ENCODE measurements at regions not wholly inside any gene's neighbourhood (a gene's known extent, or its start where the extent isn't known, plus 50 kb on each side); places are given as distances from the start of the nearest gene placed in this dataset.
"Not testable (repeated sequence)": the region's sequence is repeated elsewhere in the genome, so short reads cannot be mapped to it uniquely, and the experiment has no call there.

DNA sequence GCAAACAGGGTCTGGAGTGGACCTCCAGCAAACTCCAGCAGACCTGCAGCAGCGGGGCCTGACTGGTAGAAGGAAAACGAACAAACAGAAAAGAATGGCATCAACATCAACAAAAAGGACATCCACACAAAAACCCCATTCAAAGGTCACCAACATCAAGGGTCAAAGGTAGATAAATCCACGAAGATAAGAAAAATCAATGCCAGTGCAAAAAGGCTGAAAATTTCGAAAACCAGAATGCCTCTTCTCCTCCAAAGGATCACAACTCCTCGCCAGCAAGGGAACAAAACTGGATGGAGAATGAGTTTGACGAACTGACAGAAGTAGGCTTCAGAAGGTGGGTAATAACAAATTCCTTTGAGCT is 187.6 kb upstream of the EDNRA start:
- H3K4me1 ChIP-seq (ENCODE audit: insufficient read depth, low read length); H3K36me3 ChIP-seq (ENCODE audit: insufficient read depth, low read length); H3K9ac ChIP-seq (ENCODE audit: low read depth, low read length); H3K9me3 ChIP-seq (ENCODE audit: control insufficient read depth, insufficient read depth, low read length): not testable (repeated sequence)

GRCh38 chr4:147299205-147299604 is 181.7 kb upstream of the EDNRA start:
- Histone ChIP-seq H3K9me3 (ENCODE audit: control insufficient read depth, insufficient read depth, low read length) (no peaks in the 10 kb centered on the region), H3K4me1 (ENCODE audit: insufficient read depth, low read length) (no peaks in the 10 kb centered on the region), H3K9ac (ENCODE audit: low read depth, low read length) (no peak overlapping the region), H3K36me3 (ENCODE audit: insufficient read depth, low read length) (no peaks in the 10 kb centered on the region)

DNA sequence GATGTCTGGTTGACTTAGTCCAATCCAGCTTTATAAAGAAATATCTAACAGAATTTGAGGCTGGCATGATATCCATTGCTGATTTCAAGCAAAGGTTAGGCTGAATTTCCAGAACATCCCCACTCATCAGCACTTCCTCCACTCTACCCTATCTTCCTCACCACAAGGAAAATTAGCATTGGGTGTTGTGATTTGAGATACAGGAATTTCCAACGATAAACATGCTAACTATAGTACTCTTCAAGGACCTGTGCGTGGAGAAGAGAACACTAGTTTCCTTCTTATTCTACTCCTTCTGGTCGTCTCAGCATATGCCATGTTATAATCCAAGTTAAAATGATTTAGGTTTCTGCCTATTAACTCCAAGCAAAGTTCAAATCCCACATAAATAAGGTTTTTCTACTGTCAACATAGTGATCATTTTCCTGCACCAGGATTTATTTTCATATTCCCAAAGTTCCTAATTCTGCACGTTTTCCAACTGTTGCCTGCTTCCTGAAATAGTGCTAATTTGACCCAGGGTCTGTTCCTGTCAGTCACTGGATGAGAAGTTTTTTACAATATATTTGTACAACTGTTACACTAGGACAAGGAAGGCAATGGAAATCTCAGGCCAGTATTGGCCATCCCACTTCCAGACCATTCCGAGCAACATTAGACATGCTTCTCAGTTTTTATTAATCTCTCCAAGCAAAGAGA is 177.6 kb upstream of the EDNRA start:
- no peaks in the 10 kb centered on the region for H3K9me3 ChIP-seq (ENCODE audit: control insufficient read depth, insufficient read depth, low read length)
- H3K36me3 ChIP-seq (ENCODE audit: insufficient read depth, low read length): no peaks in the 10 kb centered on the region
- H3K4me1 ChIP-seq (ENCODE audit: insufficient read depth, low read length): no peaks in the 10 kb centered on the region
- no peak overlapping the region for H3K9ac ChIP-seq (ENCODE audit: low read depth, low read length)

- no peak overlapping the region for H3K9ac ChIP-seq (ENCODE audit: low read depth, low read length)
- no peaks in the 10 kb centered on the region for H3K4me1 ChIP-seq (ENCODE audit: insufficient read depth, low read length)
These were observed 177.0 kb upstream of the EDNRA start for GRCh38 chr4:147303873-147304229.

DNA sequence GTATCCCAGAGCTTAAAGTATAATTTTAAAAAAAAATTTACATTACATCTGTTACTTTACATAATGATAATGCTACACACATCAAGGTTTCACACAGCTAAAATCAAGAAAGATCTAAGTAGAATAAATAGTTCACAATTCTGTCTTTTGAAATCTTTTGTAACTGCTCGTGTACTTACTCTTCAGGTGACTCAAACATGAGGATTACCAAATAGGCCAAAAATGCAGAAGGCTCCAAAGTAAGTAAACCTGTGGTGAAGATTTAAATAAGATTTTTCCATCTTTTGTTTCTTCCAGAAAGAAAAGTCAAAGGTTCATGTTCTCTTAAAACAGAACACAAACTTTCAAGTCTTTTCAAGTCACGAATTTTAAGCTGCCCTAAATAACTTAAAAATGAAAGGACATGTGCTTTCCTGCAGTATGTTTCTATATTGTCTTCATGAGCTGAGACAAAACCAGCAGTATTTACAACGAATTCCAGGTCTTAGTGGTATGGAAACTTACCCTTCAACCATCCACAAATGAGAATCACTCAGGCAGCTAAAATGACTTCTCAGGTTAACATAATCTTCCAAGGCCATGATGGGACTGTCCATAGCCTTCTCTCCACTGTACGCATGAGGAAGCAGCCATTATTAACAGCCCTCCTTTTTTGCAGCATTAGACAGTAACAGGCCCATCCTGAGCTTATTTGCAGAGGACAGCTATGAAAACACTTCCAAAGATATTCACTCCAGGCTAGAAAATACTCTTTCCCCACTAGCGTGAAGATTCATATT is 172.8 kb upstream of the EDNRA start:
- H3K36me3 ChIP-seq (ENCODE audit: insufficient read depth, low read length): no peaks in the 10 kb centered on the region
- no peak overlapping the region for H3K9ac ChIP-seq (ENCODE audit: low read depth, low read length)
- no peaks in the 10 kb centered on the region for H3K9me3 ChIP-seq (ENCODE audit: control insufficient read depth, insufficient read depth, low read length)
- no peaks in the 10 kb centered on the region for H3K4me1 ChIP-seq (ENCODE audit: insufficient read depth, low read length)

More at GRCh38 chr4:147303873-147304229, 177.0 kb upstream of the EDNRA start:
- no peaks in the 10 kb centered on the region for H3K36me3 ChIP-seq (ENCODE audit: insufficient read depth, low read length)
- no peaks in the 10 kb centered on the region for H3K9me3 ChIP-seq (ENCODE audit: control insufficient read depth, insufficient read depth, low read length)

DNA sequence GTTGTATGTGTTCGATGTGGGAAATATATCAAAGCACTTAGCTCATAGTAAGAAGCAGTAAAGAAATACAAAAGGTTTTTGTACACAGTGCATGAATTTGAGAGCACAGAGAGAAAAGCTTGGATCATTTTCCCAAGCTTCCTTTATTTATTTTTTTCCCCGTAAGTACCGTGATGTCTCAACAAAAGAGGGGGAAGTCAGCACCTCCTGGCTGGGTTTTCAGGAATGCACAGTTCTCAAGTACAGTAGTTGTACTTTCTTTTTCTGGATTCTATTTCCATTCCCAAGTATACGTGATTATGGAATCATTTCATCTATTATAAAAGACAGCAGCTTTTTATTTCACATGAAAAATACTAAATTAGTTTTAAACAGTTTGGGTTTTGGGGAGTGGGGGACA is 171.5 kb upstream of the EDNRA start:
- H3K4me1 ChIP-seq (ENCODE audit: insufficient read depth, low read length): no peaks in the 10 kb centered on the region

DNA sequence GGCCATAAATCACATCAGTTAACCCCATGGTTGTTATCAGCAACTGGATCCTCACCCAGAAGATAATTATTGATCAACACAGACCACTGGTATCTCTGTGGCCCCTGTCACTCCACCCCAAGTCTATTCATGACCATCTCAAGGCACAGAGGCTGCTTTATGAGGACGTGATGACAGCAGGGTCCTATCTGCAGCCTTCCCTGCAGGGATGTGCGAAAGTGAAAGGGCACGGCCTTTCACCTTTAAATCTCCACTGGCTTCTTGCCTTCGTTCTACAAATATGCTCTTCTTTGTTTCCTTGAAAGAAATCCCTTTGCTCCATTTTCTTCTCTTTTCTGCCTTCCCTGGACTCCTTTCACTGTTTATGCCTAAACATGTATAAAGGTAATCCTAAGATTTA is 170.6 kb upstream of the EDNRA start:
- Histone ChIP-seq H3K4me1 (ENCODE audit: insufficient read depth, low read length) (no peaks in the 10 kb centered on the region), H3K36me3 (ENCODE audit: insufficient read depth, low read length) (no peaks in the 10 kb centered on the region), H3K9ac (ENCODE audit: low read depth, low read length) (no peak overlapping the region), H3K9me3 (ENCODE audit: control insufficient read depth, insufficient read depth, low read length) (no peaks in the 10 kb centered on the region)

More for the DNA sequence above, 171.5 kb upstream of the EDNRA start:
- H3K9ac ChIP-seq (ENCODE audit: low read depth, low read length): no peak overlapping the region
- no peaks in the 10 kb centered on the region for H3K9me3 ChIP-seq (ENCODE audit: control insufficient read depth, insufficient read depth, low read length)
- H3K36me3 ChIP-seq (ENCODE audit: insufficient read depth, low read length): no peaks in the 10 kb centered on the region

- Histone ChIP-seq H3K9me3 (ENCODE audit: control insufficient read depth, insufficient read depth, low read length) (no peaks in the 10 kb centered on the region), H3K9ac (ENCODE audit: low read depth, low read length) (no peak overlapping the region), H3K4me1 (ENCODE audit: insufficient read depth, low read length) (no peaks in the 10 kb centered on the region), H3K36me3 (ENCODE audit: insufficient read depth, low read length) (no peaks in the 10 kb centered on the region)
These were observed 168.9 kb upstream of the EDNRA start for GRCh38 chr4:147311956-147312355.

- Histone ChIP-seq H3K36me3 (ENCODE audit: insufficient read depth, low read length) (no peaks in the 10 kb centered on the region), H3K9ac (ENCODE audit: low read depth, low read length) (no peak overlapping the region)
These were observed 168.4 kb upstream of the EDNRA start for GRCh38 chr4:147312376-147313046.

GRCh38 chr4:147313108-147313507 is 167.8 kb upstream of the EDNRA start:
- Histone ChIP-seq H3K4me1 (ENCODE audit: insufficient read depth, low read length) (no peaks in the 10 kb centered on the region), H3K36me3 (ENCODE audit: insufficient read depth, low read length) (no peaks in the 10 kb centered on the region), H3K9ac (ENCODE audit: low read depth, low read length) (no peak overlapping the region), H3K9me3 (ENCODE audit: control insufficient read depth, insufficient read depth, low read length) (no peaks in the 10 kb centered on the region)

More at GRCh38 chr4:147312376-147313046, 168.4 kb upstream of the EDNRA start:
- Histone ChIP-seq H3K9me3 (ENCODE audit: control insufficient read depth, insufficient read depth, low read length) (no peaks in the 10 kb centered on the region), H3K4me1 (ENCODE audit: insufficient read depth, low read length) (no peaks in the 10 kb centered on the region)

DNA sequence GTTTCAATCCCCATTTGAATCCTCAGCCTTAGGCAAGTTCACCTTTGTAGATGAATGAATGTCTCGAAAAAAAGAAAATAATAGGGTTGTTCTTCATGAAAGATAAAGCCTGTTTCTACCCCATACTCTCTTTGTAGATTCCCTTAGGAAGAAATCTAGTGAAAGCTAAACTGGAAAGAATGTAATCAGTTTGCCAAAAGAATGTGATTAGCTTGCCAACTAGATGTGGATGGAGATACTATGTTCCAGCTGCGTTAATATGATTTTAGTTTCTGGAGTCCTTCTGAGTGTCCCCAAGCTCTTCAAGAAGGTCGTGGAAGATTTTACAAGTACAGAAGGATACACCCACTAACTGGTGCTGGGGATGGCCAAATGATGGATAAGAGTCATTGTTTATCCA is 162.3 kb upstream of the EDNRA start:
- Histone ChIP-seq H3K9ac (ENCODE audit: low read depth, low read length) (no peak overlapping the region), H3K4me1 (ENCODE audit: insufficient read depth, low read length) (no peaks in the 10 kb centered on the region), H3K9me3 (ENCODE audit: control insufficient read depth, insufficient read depth, low read length) (no peaks in the 10 kb centered on the region), H3K36me3 (ENCODE audit: insufficient read depth, low read length) (no peaks in the 10 kb centered on the region)

GRCh38 chr4:147325571-147325981 is 155.3 kb upstream of the EDNRA start:
- Histone ChIP-seq H3K9me3 (ENCODE audit: control insufficient read depth, insufficient read depth, low read length) (no peaks in the 10 kb centered on the region), H3K4me1 (ENCODE audit: insufficient read depth, low read length) (no peaks in the 10 kb centered on the region), H3K36me3 (ENCODE audit: insufficient read depth, low read length) (no peaks in the 10 kb centered on the region), H3K9ac (ENCODE audit: low read depth, low read length) (no peak overlapping the region)

- no peaks in the 10 kb centered on the region for H3K4me1 ChIP-seq (ENCODE audit: insufficient read depth, low read length)
These were observed 154.3 kb upstream of the EDNRA start for GRCh38 chr4:147326591-147326990.

DNA sequence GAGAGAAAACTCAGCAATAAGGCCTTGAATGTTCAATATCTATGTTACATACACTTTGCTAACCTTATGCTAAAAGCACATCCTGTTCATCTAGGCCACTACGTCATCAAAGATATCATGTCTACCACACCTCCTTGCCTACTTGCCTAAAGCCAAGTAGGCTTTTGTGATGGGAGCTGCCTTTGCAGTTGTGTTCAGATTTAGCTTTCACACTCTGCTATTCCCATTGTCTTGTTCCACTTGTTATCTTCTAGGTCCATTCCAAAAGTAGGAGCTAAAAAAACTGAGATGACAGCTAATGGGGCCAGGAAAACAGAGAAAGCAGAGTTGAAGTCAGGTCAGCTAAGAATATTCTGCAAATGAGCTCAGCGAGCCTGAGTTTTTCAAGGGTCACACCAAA is 153.6 kb upstream of the EDNRA start:
- H3K9ac ChIP-seq (ENCODE audit: low read depth, low read length): no peak overlapping the region
- no peaks in the 10 kb centered on the region for H3K9me3 ChIP-seq (ENCODE audit: control insufficient read depth, insufficient read depth, low read length)
- H3K36me3 ChIP-seq (ENCODE audit: insufficient read depth, low read length): no peaks in the 10 kb centered on the region
- no peaks in the 10 kb centered on the region for H3K4me1 ChIP-seq (ENCODE audit: insufficient read depth, low read length)

More at GRCh38 chr4:147326591-147326990, 154.3 kb upstream of the EDNRA start:
- H3K9ac ChIP-seq (ENCODE audit: low read depth, low read length): no peak overlapping the region
- H3K9me3 ChIP-seq (ENCODE audit: control insufficient read depth, insufficient read depth, low read length): no peaks in the 10 kb centered on the region
- no peaks in the 10 kb centered on the region for H3K36me3 ChIP-seq (ENCODE audit: insufficient read depth, low read length)

DNA sequence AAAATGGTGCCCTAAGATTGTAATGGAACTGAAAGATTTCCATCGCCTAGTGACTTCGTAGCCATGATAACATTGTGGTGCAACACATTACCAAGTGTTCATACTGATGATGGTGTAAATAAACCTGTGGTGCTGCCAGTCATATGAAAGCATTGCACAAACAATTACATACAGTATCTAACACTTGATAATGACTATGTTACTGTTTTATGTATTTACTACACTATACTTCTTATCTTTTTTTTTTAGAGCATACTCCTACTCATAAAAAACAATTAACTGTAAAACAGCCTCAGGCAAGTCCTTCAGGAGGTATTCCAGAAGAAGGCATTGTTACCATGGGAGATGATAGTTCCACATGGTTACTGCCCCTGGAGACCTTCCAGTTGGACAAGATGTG is 152.7 kb upstream of the EDNRA start:
- Histone ChIP-seq H3K9me3 (ENCODE audit: control insufficient read depth, insufficient read depth, low read length) (no peaks in the 10 kb centered on the region), H3K4me1 (ENCODE audit: insufficient read depth, low read length) (no peaks in the 10 kb centered on the region), H3K36me3 (ENCODE audit: insufficient read depth, low read length) (no peaks in the 10 kb centered on the region), H3K9ac (ENCODE audit: low read depth, low read length) (no peak overlapping the region)
